ENCODE measurements at regions not wholly inside any gene's neighbourhood (a gene's known extent, or its start where the extent isn't known, plus 50 kb on each side); places are given as distances from the start of the nearest gene placed in this dataset.

DNA sequence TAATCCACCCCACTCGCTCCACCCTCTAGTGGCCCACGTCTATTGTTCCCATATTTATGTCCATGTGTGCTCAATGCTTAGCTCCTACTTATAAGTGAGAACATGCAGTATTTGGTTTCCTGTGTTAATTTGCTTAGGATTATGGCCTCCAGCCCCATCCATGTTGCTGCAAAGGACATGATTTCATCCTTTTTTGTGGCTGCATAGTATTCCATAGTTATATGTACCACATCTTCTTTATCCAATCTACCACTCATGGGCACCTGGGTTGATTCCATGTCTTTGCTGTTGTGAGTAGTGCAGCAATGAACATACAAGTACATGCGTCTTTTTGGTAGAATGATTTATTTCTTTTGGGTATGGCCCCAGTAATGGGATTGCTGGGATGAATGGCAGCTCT, 319.9 kb downstream of the DYSF start:
- TF ChIP-seq SP1 (IDR thresholded peaks at IDR 0.05) (no peak), SUZ12 (IDR thresholded peaks at IDR 0.05) (no peak), ARNT (IDR thresholded peaks at IDR 0.05) (no peak), BHLHE40 (IDR thresholded peaks at IDR 0.05; ENCODE audit: borderline replicate concordance) (no peak), ELF4 (IDR thresholded peaks at IDR 0.05) (no peak), FOXM1 (IDR thresholded peaks at IDR 0.05; ENCODE audit: borderline replicate concordance) (no peak), ZNF384 (IDR thresholded peaks at IDR 0.05) (no peak), L3MBTL2 (conservative IDR thresholded peaks at IDR 0.05) (no peak)
- TF ChIP-seq, protein P1, sequence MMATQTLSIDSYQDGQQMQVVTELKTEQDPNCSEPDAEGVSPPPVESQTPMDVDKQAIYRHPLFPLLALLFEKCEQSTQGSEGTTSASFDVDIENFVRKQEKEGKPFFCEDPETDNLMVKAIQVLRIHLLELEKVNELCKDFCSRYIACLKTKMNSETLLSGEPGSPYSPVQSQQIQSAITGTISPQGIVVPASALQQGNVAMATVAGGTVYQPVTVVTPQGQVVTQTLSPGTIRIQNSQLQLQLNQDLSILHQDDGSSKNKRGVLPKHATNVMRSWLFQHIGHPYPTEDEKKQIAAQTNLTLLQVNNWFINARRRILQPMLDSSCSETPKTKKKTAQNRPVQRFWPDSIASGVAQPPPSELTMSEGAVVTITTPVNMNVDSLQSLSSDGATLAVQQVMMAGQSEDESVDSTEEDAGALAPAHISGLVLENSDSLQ (IDR thresholded peaks at IDR 0.05), result no peak

All from HEK293T (cell line).